ENCODE measurements at regions not wholly inside any gene's neighbourhood (a gene's known extent, or its start where the extent isn't known, plus 50 kb on each side); places are given as distances from the start of the nearest gene placed in this dataset.

DNA sequence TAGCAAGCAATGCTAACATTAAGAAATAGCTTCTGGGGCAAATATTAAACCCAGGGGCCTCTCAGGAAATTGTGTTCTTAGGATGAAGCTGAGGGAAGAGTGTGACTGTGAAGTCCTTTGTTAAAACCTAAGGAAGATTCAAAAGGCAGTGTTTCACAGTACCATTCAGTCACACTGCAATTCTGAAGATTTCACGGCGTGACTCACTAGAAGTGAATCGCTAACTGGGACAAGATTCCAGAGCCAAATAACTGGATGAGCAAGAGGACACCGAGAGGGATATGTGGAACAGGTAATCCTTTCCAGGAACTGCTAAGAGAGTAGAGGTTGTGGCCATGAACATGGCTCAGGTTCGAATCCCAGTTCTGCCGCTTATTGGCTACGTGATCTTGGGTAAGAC, 61.8 kb upstream of the SMAD3 start:
- Histone ChIP-seq H3K4me1 (ENCODE audit: control insufficient read depth in 5 of 5, insufficient read depth in 5 of 5, low read length in 5 of 5) (no peaks in the 10 kb centered on the region), H3K9ac (ENCODE audit: insufficient read depth in 1 of 2, low read length in 2 of 2) (no peak overlapping the region), H3K9me3 (ENCODE audit: control insufficient read depth in 4 of 4, insufficient read depth in 3 of 4, low read length in 3 of 4) (no peaks in the 10 kb centered on the region), H3K4me3 (no peak overlapping the region), H3K27ac (ENCODE audit: low read depth in 1 of 2, low read length in 1 of 2) (no peak overlapping the region), H3K27me3 (ENCODE audit: control insufficient read depth in 3 of 3, insufficient read depth in 3 of 3, low read length in 2 of 3) (no peaks in the 10 kb centered on the region), H3K36me3 (ENCODE audit: control insufficient read depth in 4 of 4, insufficient read depth in 4 of 4, low read length in 4 of 4) (no peaks in the 10 kb centered on the region)
- WGBS, 2 donors, result 97 to 98% methylated on average over 7 of the region's 7 CpGs
- DNase-seq (no peak), ATAC-seq (ENCODE audit: insufficient read depth, low FRiP score) (no peak)
- no peak for TF ChIP-seq CTCF (IDR thresholded peaks at IDR 0.05; ENCODE audit: control extremely low read depth, extremely low read depth)

GRCh38 chr15:67004142-67004541, 61.3 kb upstream of the SMAD3 start:
- Histone ChIP-seq H3K36me3 (ENCODE audit: control insufficient read depth in 4 of 4, insufficient read depth in 4 of 4, low read length in 4 of 4) (no peaks in the 10 kb centered on the region), H3K27me3 (ENCODE audit: control insufficient read depth in 3 of 3, insufficient read depth in 3 of 3, low read length in 2 of 3) (no peaks in the 10 kb centered on the region), H3K9me3 (ENCODE audit: control insufficient read depth in 4 of 4, insufficient read depth in 3 of 4, low read length in 3 of 4) (no peaks in the 10 kb centered on the region), H3K27ac (ENCODE audit: low read depth in 1 of 2, low read length in 1 of 2) (no peak overlapping the region), H3K4me3 (no peak overlapping the region), H3K9ac (ENCODE audit: insufficient read depth in 1 of 2, low read length in 2 of 2) (no peak overlapping the region), H3K4me1 (ENCODE audit: control insufficient read depth in 5 of 5, insufficient read depth in 5 of 5, low read length in 5 of 5) (no peaks in the 10 kb centered on the region)
- 93 to 94% methylated on average over 3 of the region's 3 CpGs for WGBS, 2 donors
- ATAC-seq (ENCODE audit: insufficient read depth, low FRiP score), result no peak
- no peak for TF ChIP-seq CTCF (IDR thresholded peaks at IDR 0.05; ENCODE audit: control extremely low read depth, extremely low read depth)
- no peak for DNase-seq

DNA sequence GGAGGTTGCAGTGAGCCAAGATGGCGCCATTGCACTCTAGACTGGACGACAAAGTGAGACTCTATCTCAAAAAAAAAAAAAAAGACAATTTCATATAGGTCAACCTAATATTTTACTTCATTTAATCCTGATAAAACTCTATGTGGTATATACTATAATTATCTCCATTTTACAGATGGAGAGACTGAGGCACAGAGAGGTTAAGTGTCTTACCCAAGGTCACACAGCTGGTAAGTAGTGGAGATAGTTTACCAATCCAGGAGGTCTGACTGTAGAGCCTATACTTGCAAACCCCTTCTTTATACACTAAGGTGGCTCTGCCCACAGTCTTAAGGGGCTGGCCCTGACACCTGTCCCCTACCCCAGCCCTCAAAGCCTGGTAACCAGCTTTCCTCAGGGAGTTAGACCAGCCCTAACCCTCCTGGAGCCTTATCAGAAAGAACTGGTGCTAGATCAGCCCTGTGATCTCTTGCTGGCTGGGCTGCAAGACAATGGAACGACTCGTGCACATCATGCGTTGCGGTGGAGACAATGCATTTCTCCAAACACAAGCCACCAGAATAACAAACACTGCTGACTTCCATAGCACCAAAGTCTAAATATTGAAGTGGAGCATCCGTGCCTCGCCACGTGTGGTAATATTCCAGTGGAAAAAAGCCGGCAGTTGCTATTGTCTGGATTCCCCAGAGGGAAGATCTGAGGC, 60.0 kb upstream of the SMAD3 start:
- TF ChIP-seq CTCF (IDR thresholded peaks at IDR 0.05; ENCODE audit: control extremely low read depth, extremely low read depth), result no peak
- ATAC-seq (ENCODE audit: insufficient read depth, low FRiP score) (no peak), DNase-seq (no peak)
- no peak overlapping the region for H3K9ac ChIP-seq (ENCODE audit: insufficient read depth in 1 of 2, low read length in 2 of 2)
- H3K4me1 ChIP-seq (ENCODE audit: control insufficient read depth in 5 of 5, insufficient read depth in 5 of 5, low read length in 5 of 5), result peaks cover 0 to 4% (median 0%) of the 10 kb centered on the region in 5 donors
- 79 to 82% methylated on average over 10 of the region's 10 CpGs for WGBS, 2 donors
- H3K4me3 ChIP-seq, result no peak overlapping the region
- H3K27me3 ChIP-seq (ENCODE audit: control insufficient read depth in 3 of 3, insufficient read depth in 3 of 3, low read length in 2 of 3), result no peaks in the 10 kb centered on the region
- no peaks in the 10 kb centered on the region for H3K9me3 ChIP-seq (ENCODE audit: control insufficient read depth in 4 of 4, insufficient read depth in 3 of 4, low read length in 3 of 4)
- no peak overlapping the region for H3K27ac ChIP-seq (ENCODE audit: low read depth in 1 of 2, low read length in 1 of 2)
- H3K36me3 ChIP-seq (ENCODE audit: control insufficient read depth in 4 of 4, insufficient read depth in 4 of 4, low read length in 4 of 4), result no peaks in the 10 kb centered on the region
